Head of caudate nucleus (tissue), 42 donors: ENCODE measurements at regions not wholly inside any gene's neighbourhood (a gene's known extent, or its start where the extent isn't known, plus 50 kb on each side); places are given as distances from the start of the nearest gene placed in this dataset.

Source experiments
- DNase-seq, 42 donors: peaks; one replicate each; pipeline versions ENCODE4 v3.0.0 to v3.0.0-alpha.2; 2020 to 2021; ENCODE audit warnings: mixed read lengths in 7 of 42
- intact Hi-C: fragments of 100-400 bp; cut with DNase I; formaldehyde crosslinking; loops from one replicate; pipeline ENCODE4 v1.15.0; 2022

GRCh38 chr6:40947876-40948526, 91.0 kb downstream of the UNC5CL start:
- intact Hi-C loops = no loop called here

GRCh38 chr6:40946738-40947301, 92.2 kb downstream of the UNC5CL start:
- no peak for DNase-seq
- intact Hi-C loops = no loop called here

More at GRCh38 chr6:40947876-40948526, 91.0 kb downstream of the UNC5CL start:
- DNase-seq = no peak

GRCh38 chr6:40937491-40937890, 101.5 kb downstream of the UNC5CL start:
- intact Hi-C loops = no loop called here
- DNase-seq = no peak

GRCh38 chr6:40936818-40937251, 102.2 kb downstream of the UNC5CL start:
- DNase-seq = no peak
- intact Hi-C loops = no loop called here

- intact Hi-C loops = no loop called here
- no peak for DNase-seq
Observed at GRCh38 chr6:40933864-40934263, 105.2 kb downstream of the UNC5CL start.

GRCh38 chr6:40932953-40933352, 106.1 kb downstream of the UNC5CL start:
- DNase-seq = no peak
- intact Hi-C loops = no loop called here

GRCh38 chr6:40932366-40932765, 106.7 kb downstream of the UNC5CL start:
- DNase-seq = no peak
- intact Hi-C loops = no loop called here

- intact Hi-C loops = no loop called here
- DNase-seq = no peak
Observed at GRCh38 chr6:40931931-40932330, 107.1 kb downstream of the UNC5CL start.

- intact Hi-C loops = no loop called here
- no peak for DNase-seq
Observed at GRCh38 chr6:40930555-40930954, 108.5 kb downstream of the UNC5CL start.

- no peak for DNase-seq
- intact Hi-C loops = no loop called here
Observed at GRCh38 chr6:40930045-40930444, 109.0 kb downstream of the UNC5CL start.

GRCh38 chr6:40929176-40929575, 109.8 kb downstream of the UNC5CL start:
- DNase-seq = no peak
- intact Hi-C loops = no loop called here

- DNase-seq = no peak
- intact Hi-C loops = no loop called here
Observed at GRCh38 chr6:40928763-40929162, 110.3 kb downstream of the UNC5CL start.

GRCh38 chr6:40928307-40928706, 110.7 kb downstream of the UNC5CL start:
- no peak for DNase-seq
- intact Hi-C loops = no loop called here

- no peak for DNase-seq
- intact Hi-C loops = no loop called here
Observed at GRCh38 chr6:40925341-40925740, 113.7 kb downstream of the UNC5CL start.

GRCh38 chr6:40924839-40925238, 114.2 kb downstream of the UNC5CL start:
- no peak for DNase-seq
- intact Hi-C loops = no loop called here

- DNase-seq = no peak
Observed at GRCh38 chr6:40923880-40924279, 115.1 kb downstream of the UNC5CL start.

GRCh38 chr6:40923326-40923725, 115.7 kb downstream of the UNC5CL start:
- intact Hi-C loops = no loop called here
- no peak for DNase-seq

More at GRCh38 chr6:40923880-40924279, 115.1 kb downstream of the UNC5CL start:
- intact Hi-C loops = no loop called here

- DNase-seq = no peak
- intact Hi-C loops = no loop called here
Observed at GRCh38 chr6:40922281-40922680, 116.7 kb downstream of the UNC5CL start.

GRCh38 chr6:40918040-40918651, 120.9 kb downstream of the UNC5CL start:
- intact Hi-C loops = no loop called here
- DNase-seq = no peak

GRCh38 chr6:40917603-40918002, 121.4 kb downstream of the UNC5CL start:
- intact Hi-C loops = no loop called here
- no peak for DNase-seq

GRCh38 chr6:40916845-40917244, 122.2 kb downstream of the UNC5CL start:
- intact Hi-C loops = no loop called here

More at GRCh38 chr6:40916845-40917244, 122.2 kb downstream of the UNC5CL start:
- no peak for DNase-seq
